ENCODE measurements at regions not wholly inside any gene's neighbourhood (a gene's known extent, or its start where the extent isn't known, plus 50 kb on each side); places are given as distances from the start of the nearest gene placed in this dataset.

GRCh38 chr6:95185874-95186273, 391.5 kb upstream of the MANEA start:
- CTCF ChIA-PET = no interaction called here
- TF ChIP-seq CTCF (IDR thresholded peaks at IDR 0.05; ENCODE audit: insufficient read depth, low read length, missing control alignments) = no peak
- POLR2A ChIA-PET = no interaction called here
- H3K4me3 ChIP-seq (ENCODE audit: low read depth, low read length) = no peak overlapping the region
- no peak for DNase-seq (ENCODE audit: low read depth, low spot score)

- H3K4me3 ChIP-seq (ENCODE audit: low read depth, low read length) = no peak overlapping the region
- POLR2A ChIA-PET = no interaction called here
- DNase-seq (ENCODE audit: low read depth, low spot score) = no peak
- CTCF ChIA-PET = no interaction called here
- TF ChIP-seq CTCF (IDR thresholded peaks at IDR 0.05; ENCODE audit: insufficient read depth, low read length, missing control alignments) = no peak
Measured at GRCh38 chr6:95186710-95187109, 390.6 kb upstream of the MANEA start.

GRCh38 chr6:95197590-95197989, 379.7 kb upstream of the MANEA start:
- CTCF ChIA-PET = no interaction called here
- no peak for DNase-seq (ENCODE audit: low read depth, low spot score)
- POLR2A ChIA-PET = no interaction called here
- no peak overlapping the region for H3K4me3 ChIP-seq (ENCODE audit: low read depth, low read length)
- TF ChIP-seq CTCF (IDR thresholded peaks at IDR 0.05; ENCODE audit: insufficient read depth, low read length, missing control alignments) = no peak

- POLR2A ChIA-PET = no interaction called here
- TF ChIP-seq CTCF (IDR thresholded peaks at IDR 0.05; ENCODE audit: insufficient read depth, low read length, missing control alignments) = peak; percentile 13
- no peak for DNase-seq (ENCODE audit: low read depth, low spot score)
- CTCF ChIA-PET = no interaction called here
- H3K4me3 ChIP-seq (ENCODE audit: low read depth, low read length) = no peak overlapping the region
Measured at GRCh38 chr6:95203153-95203754, 374.1 kb upstream of the MANEA start.

GRCh38 chr6:95204178-95204577, 373.2 kb upstream of the MANEA start:
- ChIA-PET POLR2A (no interaction called here), CTCF (no interaction called here)
- H3K4me3 ChIP-seq (ENCODE audit: low read depth, low read length) = no peak overlapping the region
- DNase-seq (ENCODE audit: low read depth, low spot score) = no peak
- TF ChIP-seq CTCF (IDR thresholded peaks at IDR 0.05; ENCODE audit: insufficient read depth, low read length, missing control alignments) = no peak

GRCh38 chr6:95208621-95209020, 368.7 kb upstream of the MANEA start:
- POLR2A ChIA-PET = no interaction called here
- CTCF ChIA-PET = no interaction called here
- TF ChIP-seq CTCF (IDR thresholded peaks at IDR 0.05; ENCODE audit: insufficient read depth, low read length, missing control alignments) = no peak

More at GRCh38 chr6:95208621-95209020, 368.7 kb upstream of the MANEA start:
- no peak for DNase-seq (ENCODE audit: low read depth, low spot score)
- H3K4me3 ChIP-seq (ENCODE audit: low read depth, low read length) = no peak overlapping the region
